ENCODE measurements at regions not wholly inside any gene's neighbourhood (a gene's known extent, or its start where the extent isn't known, plus 50 kb on each side); places are given as distances from the start of the nearest gene placed in this dataset.

DNA sequence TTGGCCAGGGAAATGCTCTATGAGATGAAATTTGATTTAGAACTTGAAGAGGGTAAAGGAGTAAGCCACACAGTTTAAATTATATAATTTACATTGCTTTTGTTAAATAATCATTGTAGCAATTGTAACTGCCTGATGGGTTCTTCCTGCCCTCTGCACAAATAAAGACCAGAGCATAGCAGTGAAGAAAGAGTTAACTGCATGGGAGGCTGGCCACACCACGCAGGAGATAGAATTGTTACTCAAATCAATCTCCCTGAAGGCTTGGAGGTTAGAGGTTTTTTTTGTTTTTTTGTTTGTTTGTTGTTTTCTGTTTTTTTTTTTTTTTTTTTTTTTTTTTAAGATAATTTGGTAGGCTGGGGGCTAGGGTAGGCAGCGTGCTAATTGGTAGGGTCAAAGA, 467.0 kb upstream of the GOT2 start:
- TF ChIP-seq, protein P1, sequence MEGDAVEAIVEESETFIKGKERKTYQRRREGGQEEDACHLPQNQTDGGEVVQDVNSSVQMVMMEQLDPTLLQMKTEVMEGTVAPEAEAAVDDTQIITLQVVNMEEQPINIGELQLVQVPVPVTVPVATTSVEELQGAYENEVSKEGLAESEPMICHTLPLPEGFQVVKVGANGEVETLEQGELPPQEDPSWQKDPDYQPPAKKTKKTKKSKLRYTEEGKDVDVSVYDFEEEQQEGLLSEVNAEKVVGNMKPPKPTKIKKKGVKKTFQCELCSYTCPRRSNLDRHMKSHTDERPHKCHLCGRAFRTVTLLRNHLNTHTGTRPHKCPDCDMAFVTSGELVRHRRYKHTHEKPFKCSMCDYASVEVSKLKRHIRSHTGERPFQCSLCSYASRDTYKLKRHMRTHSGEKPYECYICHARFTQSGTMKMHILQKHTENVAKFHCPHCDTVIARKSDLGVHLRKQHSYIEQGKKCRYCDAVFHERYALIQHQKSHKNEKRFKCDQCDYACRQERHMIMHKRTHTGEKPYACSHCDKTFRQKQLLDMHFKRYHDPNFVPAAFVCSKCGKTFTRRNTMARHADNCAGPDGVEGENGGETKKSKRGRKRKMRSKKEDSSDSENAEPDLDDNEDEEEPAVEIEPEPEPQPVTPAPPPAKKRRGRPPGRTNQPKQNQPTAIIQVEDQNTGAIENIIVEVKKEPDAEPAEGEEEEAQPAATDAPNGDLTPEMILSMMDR (IDR thresholded peaks at IDR 0.05): no peak
- no peak for TF ChIP-seq EP300 (IDR thresholded peaks at IDR 0.05)
- no peak for TF ChIP-seq POLR2A (IDR thresholded peaks at IDR 0.05)

Data from ovary (tissue), 3 donors.